Esophagus muscularis mucosa (tissue), 4 donors: ENCODE measurements at regions not wholly inside any gene's neighbourhood (a gene's known extent, or its start where the extent isn't known, plus 50 kb on each side); places are given as distances from the start of the nearest gene placed in this dataset.

Experiments used
- EP300 ChIP-seq: sonication (generic); formaldehyde crosslinking; IDR thresholded peaks from one replicate; pipeline ENCODE4 v1.6.1; 2017; ENCODE audit warnings: antibody characterized with exemption
- POLR2A ChIP-seq: fragments of 450-650 bp; IDR thresholded peaks from one replicate; pipeline ENCODE4 v1.6.1; 2017; ENCODE audit warnings: antibody characterized with exemption, moderate library complexity, mild to moderate bottlenecking, low read depth
- POLR2AphosphoS5 ChIP-seq, 2 donors: sonication (generic); formaldehyde crosslinking; IDR thresholded peaks; one replicate each; pipeline ENCODE4 v1.6.1; 2017; ENCODE audit warnings: antibody characterized with exemption in 2 of 2
- TF ChIP-seq, protein P1 (sequence below), 3 experiments: fragments of 200-600 bp in 2 of 3; fragments of 450-650 bp in 1 of 3; sonication (generic) in 2 of 3; IDR thresholded peaks; one replicate each; pipeline ENCODE4 v1.5.1; 2017 to 2019; ENCODE audit warnings: antibody characterized with exemption in 3 of 3, mild to moderate bottlenecking in 2 of 3, moderate library complexity in 1 of 3

DNA sequence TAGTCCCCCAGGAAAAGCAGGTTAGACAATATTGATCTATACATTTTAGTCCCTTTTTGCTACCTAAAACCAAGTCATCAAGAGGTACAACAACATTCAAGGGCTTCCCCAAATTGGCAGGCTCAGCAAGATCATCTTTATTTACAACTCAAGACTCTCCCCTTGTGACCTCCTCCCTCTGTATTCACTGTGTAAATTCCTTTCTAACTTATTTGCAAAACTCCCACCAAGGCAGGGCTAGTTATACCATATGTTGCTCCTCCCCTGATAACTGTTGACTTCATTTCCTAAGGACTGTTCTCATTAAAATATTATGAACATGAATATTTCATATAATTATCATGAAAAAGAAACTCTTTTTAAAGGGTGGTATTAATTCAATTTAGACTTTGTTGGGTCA lies 275.6 kb downstream of the DTHD1 start:
- TF ChIP-seq, protein P1, sequence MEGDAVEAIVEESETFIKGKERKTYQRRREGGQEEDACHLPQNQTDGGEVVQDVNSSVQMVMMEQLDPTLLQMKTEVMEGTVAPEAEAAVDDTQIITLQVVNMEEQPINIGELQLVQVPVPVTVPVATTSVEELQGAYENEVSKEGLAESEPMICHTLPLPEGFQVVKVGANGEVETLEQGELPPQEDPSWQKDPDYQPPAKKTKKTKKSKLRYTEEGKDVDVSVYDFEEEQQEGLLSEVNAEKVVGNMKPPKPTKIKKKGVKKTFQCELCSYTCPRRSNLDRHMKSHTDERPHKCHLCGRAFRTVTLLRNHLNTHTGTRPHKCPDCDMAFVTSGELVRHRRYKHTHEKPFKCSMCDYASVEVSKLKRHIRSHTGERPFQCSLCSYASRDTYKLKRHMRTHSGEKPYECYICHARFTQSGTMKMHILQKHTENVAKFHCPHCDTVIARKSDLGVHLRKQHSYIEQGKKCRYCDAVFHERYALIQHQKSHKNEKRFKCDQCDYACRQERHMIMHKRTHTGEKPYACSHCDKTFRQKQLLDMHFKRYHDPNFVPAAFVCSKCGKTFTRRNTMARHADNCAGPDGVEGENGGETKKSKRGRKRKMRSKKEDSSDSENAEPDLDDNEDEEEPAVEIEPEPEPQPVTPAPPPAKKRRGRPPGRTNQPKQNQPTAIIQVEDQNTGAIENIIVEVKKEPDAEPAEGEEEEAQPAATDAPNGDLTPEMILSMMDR (IDR thresholded peaks at IDR 0.05): no peak
- TF ChIP-seq POLR2A (no peak), EP300 (no peak), POLR2AphosphoS5 (IDR thresholded peaks at IDR 0.05) (no peak)
